ENCODE measurements at regions not wholly inside any gene's neighbourhood (a gene's known extent, or its start where the extent isn't known, plus 50 kb on each side); places are given as distances from the start of the nearest gene placed in this dataset.

GRCh38 chr2:172361840-172362239 is 65.5 kb upstream of the ITGA6 start:
- DNase-seq (ENCODE audit: low spot score), result no peak

- DNase-seq (ENCODE audit: low spot score), result no peak
Measured at GRCh38 chr2:172364261-172364660, 63.1 kb upstream of the ITGA6 start.

GRCh38 chr2:172366596-172367150 is 60.7 kb upstream of the ITGA6 start:
- no peak for DNase-seq (ENCODE audit: low spot score)

GRCh38 chr2:172370821-172371455 is 56.4 kb upstream of the ITGA6 start:
- DNase-seq (ENCODE audit: low spot score), result no peak

- no peak for DNase-seq (ENCODE audit: low spot score)
Measured at GRCh38 chr2:172372436-172372835, 55.0 kb upstream of the ITGA6 start.

GRCh38 chr2:172373076-172373475 is 54.3 kb upstream of the ITGA6 start:
- DNase-seq (ENCODE audit: low spot score), result no peak

- no peak for DNase-seq (ENCODE audit: low spot score)
Measured at GRCh38 chr2:172373766-172374165, 53.6 kb upstream of the ITGA6 start.

GRCh38 chr2:172374318-172375240 is 52.8 kb upstream of the ITGA6 start:
- DNase-seq (ENCODE audit: low spot score), result no peak

GRCh38 chr2:172375251-172375650 is 52.1 kb upstream of the ITGA6 start:
- DNase-seq (ENCODE audit: low spot score), result no peak

GRCh38 chr2:172376016-172376415 is 51.4 kb upstream of the ITGA6 start:
- DNase-seq (ENCODE audit: low spot score), result no peak

GRCh38 chr2:172376505-172377125 is 50.8 kb upstream of the ITGA6 start:
- DNase-seq (ENCODE audit: low spot score), result no peak

- no peak for DNase-seq (ENCODE audit: low spot score)
Measured at GRCh38 chr2:172377408-172377807, 50.0 kb upstream of the ITGA6 start.

All from CD4-positive, alpha-beta T cell treated with Interleukin-15 for 4 hours (primary cell).